ENCODE measurements at regions not wholly inside any gene's neighbourhood (a gene's known extent, or its start where the extent isn't known, plus 50 kb on each side); places are given as distances from the start of the nearest gene placed in this dataset.

DNA sequence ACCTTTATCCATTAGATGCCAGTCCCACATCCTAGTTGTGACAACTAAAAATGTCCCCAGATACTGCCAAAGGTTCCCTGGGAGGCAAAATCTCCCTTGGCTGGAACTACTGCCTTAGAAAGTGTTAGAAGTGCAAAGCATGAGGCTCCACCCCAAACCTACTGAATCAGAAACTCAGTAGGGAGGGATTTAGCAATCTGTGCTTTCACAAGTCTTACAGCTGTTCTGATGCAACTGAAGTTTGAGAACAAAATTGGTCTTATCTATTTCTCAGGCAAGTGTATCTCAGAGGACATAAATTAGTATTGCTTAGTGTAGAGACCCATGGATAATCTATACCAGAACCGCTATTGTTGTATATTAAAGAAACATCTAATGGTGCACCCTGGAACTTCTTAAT is 70.2 kb downstream of the CLDN1 start:
- DNase-seq = no peak

DNA sequence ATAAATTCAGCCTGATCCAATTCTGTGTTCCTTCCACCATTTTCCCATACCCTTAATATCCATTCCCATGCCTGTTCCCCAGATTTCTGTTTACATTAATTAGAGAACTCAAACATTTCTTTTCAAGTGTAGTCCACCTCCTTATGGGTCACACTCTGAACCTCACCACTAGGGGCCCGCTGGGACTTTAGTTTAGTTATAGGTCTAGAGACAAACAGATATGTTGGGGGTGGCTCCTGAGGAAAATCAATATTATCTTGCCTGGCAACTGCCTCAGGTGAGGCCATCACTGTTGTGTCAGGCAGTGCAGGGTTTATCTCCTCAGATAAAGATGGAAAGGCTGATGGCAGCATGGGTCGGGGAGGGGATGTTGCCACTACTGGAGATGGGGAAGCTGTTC is 72.8 kb downstream of the CLDN1 start:
- DNase-seq = no peak

DNA sequence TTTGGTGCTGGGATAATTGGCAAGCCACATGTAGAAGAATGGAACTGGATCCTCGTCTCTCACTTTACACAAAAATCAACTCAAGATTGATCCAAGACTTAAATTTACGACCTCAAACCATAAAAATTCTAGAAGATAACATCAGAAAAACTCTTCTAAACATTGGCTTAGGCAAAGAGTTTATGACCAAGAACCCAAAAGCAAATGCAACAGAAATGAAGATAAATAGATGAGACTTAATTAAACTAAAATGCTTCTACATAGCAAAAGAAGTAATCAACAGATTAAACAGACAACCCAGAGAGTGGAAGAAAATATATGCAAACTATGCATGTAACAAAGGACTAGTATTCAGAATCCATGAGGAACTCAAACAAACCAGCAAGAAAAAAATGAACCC is 80.1 kb downstream of the CLDN1 start:
- DNase-seq = no peak

DNA sequence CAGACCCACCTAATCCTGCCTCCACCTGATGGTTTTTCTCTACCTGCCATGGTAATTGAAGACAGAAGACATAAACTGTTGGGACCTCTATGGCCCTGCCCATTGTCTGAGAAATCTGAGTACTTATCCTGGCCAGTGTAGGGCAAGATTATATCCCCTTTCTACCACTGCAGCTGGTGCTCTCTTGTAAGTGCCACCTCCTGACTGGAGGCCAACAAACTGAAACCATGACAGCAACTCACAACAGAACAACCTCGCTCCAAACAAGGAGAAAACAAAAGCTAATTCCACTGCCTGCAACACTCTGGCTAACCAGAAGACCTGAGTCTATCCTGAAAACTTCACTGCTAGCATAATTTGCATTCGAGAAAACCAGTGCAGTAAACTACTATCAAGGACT is 82.9 kb downstream of the CLDN1 start:
- DNase-seq = no peak

GRCh38 chr3:190238871-190239270 is 83.4 kb downstream of the CLDN1 start:
- no peak for DNase-seq

DNA sequence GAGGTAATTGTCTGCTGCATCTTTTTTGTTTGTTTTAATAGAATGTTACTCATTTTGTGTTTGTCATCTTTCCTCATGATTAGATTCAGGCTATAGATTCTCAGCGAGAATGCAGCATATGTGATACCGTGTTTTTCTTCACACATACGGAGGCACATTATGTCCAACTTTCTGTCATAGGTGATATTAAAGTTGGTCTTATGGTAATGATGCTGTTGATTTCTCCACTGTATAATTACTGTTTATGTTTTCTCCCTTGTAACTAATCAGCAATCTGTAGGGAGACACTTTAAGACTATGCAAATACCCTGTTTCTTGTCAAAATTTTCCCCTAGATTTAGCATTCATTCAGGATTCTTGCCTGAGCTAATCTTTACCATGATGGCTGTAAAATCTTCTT is 87.6 kb downstream of the CLDN1 start:
- no peak for DNase-seq

GRCh38 chr3:190229632-190230424 is 92.4 kb downstream of the CLDN1 start:
- DNase-seq = peak; percentile 81

GRCh38 chr3:190227064-190227463 is 95.2 kb downstream of the CLDN1 start:
- DNase-seq = no peak

DNA sequence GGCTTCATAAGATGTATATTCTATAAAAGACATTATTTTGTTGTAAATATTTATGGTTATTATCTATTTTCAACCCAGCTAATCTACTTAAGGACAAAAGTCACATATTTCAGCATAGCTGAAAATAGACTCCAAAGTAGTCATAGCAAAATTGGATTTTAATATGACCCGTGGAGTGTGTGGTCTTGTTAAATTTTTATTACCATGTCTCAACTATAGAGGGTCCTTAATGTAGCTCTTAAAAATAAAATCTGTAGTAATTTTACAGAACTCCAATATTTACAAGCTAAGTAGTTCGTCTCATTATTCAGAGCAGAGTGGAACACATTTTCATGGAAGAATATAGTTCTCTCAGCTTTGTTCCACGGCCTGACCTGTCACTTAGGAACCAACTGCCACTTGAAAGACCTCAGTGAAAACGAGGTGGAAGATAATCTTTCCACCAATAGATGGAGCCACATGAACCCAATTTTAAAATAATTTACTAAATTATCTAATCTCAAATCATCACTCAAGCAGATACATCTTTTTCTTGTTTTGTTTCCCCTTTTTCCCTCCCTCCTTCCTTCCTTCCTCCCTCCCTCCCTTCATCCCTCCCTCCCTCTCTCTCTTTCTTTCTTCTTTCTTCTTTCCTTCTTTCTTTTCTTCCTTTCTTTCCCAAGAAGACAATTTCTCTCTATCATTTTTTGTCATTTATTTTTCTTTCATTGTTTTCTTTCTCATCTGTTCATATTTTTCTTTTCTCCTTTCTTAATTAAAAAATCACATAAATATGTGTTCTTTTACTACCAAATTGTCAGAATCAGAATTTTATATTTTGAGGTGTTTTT is 97.2 kb downstream of the CLDN1 start:
- DNase-seq = peak; percentile 50

DNA sequence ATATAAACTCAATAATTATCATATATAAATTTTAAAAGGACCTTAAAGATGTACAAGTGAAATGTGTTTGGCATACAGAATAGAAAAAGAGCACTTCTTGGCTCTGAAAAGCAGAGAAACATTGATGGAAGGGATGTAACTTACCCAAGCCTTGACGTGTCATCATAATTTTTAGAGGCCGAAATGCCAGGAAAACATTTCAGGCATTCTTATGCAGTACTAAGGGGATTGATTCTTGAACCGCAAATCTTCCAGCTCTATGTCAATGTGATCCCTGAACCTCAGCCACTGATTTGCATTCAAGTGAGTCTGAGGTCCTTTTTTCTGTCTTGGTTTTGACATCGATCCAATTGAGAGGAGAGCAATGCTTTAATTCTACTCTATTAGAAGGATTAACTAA is 97.8 kb downstream of the CLDN1 start:
- DNase-seq = no peak

GRCh38 chr3:190222916-190223315 is 99.3 kb downstream of the CLDN1 start:
- no peak for DNase-seq

DNA sequence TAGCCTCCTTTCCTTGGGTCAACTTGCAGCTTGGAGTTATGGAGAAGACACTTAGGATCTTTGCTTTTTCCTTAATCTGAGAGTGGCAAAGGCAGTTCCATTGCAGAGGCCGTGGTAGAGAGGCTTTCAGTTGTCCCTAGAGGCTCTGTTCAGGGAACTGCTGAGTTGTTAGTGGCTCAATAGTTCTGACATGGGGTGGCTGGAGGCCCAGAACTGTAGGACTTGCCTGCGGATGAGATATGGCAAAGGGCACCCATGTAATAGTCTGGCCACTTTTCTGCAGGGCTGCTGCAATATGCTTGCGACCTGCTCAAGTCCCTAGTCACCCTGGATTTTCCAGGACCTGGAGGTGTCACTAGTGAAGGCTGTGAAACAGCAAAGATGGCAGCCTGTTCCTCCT is 99.9 kb downstream of the CLDN1 start:
- no peak for DNase-seq

DNA sequence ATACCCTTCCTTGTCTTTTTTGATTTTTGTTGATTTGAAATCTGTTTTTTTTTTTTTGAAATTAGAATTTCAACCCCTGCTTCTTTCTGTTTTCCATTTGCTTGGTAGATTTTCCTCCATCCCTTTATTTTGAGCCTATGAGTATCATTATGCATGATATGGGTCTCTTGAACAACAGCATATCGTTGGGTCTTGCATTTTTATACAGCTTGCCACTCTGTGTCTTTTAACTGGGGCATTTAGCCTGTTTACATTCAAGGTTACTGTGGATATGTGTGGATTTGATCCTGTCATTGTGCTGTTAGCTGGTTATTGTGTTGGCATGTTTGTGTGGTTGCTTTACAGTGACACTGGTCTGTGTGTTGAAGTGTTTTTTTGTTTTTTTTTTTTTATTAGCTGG is 99.7 kb upstream of the P3H2 start:
- DNase-seq = no peak

DNA sequence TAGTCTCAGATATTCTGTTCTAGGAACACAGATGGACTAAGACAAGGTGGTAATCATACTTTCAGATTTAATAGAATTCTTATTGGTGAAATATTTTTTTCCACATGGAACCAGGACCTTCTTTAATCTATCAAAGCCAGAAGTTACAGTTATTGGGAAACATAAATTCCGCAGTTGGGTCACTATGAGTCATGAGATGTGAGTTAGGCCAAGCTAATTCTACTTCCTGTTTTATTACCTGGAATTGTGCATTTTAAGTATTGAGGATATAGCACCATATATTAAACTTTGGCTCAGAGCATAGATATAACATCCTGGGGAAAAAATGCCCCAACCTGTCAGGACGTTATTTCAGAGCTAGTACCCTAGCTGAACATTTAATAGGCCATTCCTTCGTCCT is 96.4 kb upstream of the P3H2 start:
- DNase-seq = no peak

GRCh38 chr3:190213727-190214126 is 93.0 kb upstream of the P3H2 start:
- DNase-seq = no peak

DNA sequence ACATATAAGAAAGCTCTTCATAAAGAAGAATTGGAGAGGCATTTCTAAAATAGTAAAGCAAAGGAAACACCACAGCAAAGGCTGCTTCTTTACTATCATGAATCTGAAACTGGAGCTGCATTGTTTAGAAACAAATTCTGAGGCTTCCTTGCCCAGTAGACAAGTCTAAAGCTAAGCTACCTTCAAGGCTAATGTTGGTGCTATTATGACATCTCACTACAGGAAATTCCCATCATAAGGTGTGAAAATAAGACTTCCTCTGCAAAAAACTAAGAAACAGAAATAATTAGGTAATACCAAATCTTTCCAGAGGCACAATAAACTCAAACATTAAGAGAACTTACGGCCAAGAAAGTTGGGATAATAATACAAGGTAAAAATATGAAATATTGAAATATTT is 89.9 kb upstream of the P3H2 start:
- DNase-seq = no peak

DNA sequence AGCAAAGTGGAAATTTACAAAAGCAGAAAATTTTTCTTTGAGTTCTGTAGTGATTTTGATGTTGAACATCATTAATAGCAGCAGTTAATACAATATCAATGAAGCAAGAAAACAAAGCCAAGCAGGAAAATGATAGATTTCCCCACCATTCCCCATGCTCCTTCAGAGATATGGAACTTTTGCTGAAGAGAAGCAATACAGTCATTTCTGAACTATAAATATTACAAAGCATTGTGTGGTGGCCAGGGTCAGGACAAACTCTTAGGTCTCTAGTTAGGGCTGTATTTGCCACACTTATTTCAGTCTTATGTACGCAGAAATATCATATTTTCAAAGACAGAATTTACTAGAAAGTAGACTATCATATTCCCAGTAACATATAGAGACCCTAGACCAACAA is 88.8 kb upstream of the P3H2 start:
- DNase-seq = no peak

- no peak for DNase-seq
Observed at GRCh38 chr3:190208196-190208595, 87.5 kb upstream of the P3H2 start.

GRCh38 chr3:190205739-190206138 is 85.0 kb upstream of the P3H2 start:
- DNase-seq = peak; percentile 59

DNA sequence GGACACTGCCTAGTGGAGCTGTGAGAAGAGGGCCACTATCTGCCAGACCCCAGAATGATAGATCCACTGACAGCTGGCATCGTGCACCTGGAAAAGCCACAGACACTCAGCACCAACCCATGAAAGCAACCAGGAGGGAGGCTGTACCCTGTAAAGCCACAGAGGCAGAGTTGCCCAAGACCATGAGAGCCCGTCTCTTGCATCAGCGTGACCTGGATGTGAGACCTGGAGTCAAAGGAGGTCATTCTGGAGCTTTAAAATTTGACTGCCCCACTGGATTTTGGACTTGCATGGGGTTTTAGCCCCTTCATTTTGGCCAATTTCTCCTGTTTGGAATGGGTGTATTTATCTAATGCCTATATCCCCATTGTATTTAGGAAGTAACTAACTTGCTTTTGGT is 83.5 kb upstream of the P3H2 start:
- DNase-seq = no peak

DNA sequence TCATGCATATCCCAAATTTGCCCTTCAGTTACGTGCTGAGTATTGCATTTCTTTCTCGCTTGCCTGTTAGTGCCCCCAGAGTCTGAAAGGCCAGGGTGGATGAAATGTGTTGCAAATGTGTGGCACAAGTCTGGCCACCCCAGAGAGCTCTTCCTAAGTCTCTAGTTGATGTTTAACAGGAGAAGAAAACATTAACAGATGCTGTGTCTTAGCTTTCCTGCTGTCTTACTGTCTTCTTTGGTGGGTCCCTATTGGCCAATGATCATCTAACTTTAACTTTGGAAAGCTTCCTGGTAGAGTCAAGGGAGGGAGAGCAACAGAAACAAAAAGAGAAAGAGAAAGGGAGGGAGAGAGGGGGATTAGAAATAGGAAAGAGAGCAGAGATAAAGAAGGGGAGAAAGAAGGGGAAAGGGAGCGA is 76.7 kb upstream of the P3H2 start:
- peak; percentile 77 for DNase-seq

- DNase-seq = no peak
Observed at GRCh38 chr3:190194506-190194905, 73.8 kb upstream of the P3H2 start.

GRCh38 chr3:190193210-190193609 is 72.5 kb upstream of the P3H2 start:
- no peak for DNase-seq

DNA sequence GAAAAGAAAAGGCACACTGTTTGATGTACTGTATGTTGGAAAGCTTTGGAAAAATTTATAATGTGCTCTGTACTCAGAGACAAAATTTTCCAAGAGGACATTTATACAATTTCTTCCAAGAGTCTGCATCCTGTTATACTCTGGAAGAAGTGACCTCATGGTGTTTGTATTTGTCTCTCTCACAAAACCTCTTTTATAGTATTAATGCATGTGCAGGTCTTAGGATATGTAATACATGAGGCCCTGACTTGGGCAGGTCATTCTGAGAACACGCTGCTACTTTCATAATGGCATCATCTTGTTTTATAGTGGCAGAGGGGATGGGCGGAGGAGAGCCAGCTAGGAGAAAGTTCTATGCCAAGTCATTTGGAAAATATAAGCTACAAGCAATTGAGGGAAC is 72.0 kb upstream of the P3H2 start:
- no peak for DNase-seq

GRCh38 chr3:190192087-190192486 is 71.4 kb upstream of the P3H2 start:
- no peak for DNase-seq

Data from kidney glomerular epithelial cell (primary cell).